AG04450 (cell line): ENCODE measurements at regions not wholly inside any gene's neighbourhood (a gene's known extent, or its start where the extent isn't known, plus 50 kb on each side); places are given as distances from the start of the nearest gene placed in this dataset.

Experiments
- CTCF ChIA-PET: fragments of 300-600, 350-600 bp; formaldehyde crosslinking; extraction: SDS; loops from one replicate; lab custom pipeline; 2022; ENCODE audit warnings: antibody characterized with exemption, inconsistent platforms; lab: Charles Lee
- POLR2A ChIA-PET: fragments of 350-600 bp; formaldehyde crosslinking; extraction: SDS; loops from one replicate; lab custom pipeline; 2021; ENCODE audit warnings: antibody characterized with exemption, inconsistent platforms; lab: Yijun Ruan, JAX
- DNase-seq: peaks from one replicate; pipeline ENCODE4 v3.0.0-alpha.2; 2011; ENCODE audit warnings: low read depth, low spot score
- H3K27ac ChIP-seq: one replicate; pipeline ENCODE4 v1.5.1; 2012; ENCODE audit warnings: low read depth, low read length, control low read depth
- H3K27me3 ChIP-seq: one replicate; pipeline ENCODE4 v1.6.0; 2012; ENCODE audit warnings: low read length; ENCODE audit not compliant: control insufficient read depth, insufficient read depth
- H3K4me3 ChIP-seq: 2 replicates; pipeline ENCODE4 v1.5.1; 2011; ENCODE audit warnings: mild to moderate bottlenecking, low read depth, low read length, control low read depth
- H3K9me3 ChIP-seq: 2 replicates; pipeline ENCODE4 v1.5.1; 2012; ENCODE audit warnings: low read length; ENCODE audit not compliant: control insufficient read depth, insufficient read depth
- CTCF ChIP-seq: IDR thresholded peaks from 2 replicates; pipeline ENCODE4 v1.5.1; 2011; ENCODE audit warnings: low read depth, low read length, control low read depth, inconsistent platforms

- TF ChIP-seq CTCF = no peak
- Histone ChIP-seq H3K27ac (no peak overlapping the region), H3K4me3 (no peak overlapping the region), H3K27me3 (no peaks in the 10 kb centered on the region), H3K9me3 (no peaks in the 10 kb centered on the region; the same call in 1 of the 2 replicates)
- CTCF ChIA-PET = no interaction called here
- POLR2A ChIA-PET = no interaction called here
- no peak for DNase-seq
Measured at GRCh38 chr5:92748072-92748676, 832.8 kb downstream of the NR2F1-AS1 start.

- ChIA-PET CTCF (no interaction called here), POLR2A (no interaction called here)
- Histone ChIP-seq H3K4me3 (no peak overlapping the region), H3K9me3 (no peaks in the 10 kb centered on the region), H3K27me3 (no peaks in the 10 kb centered on the region), H3K27ac (no peak overlapping the region)
- no peak for TF ChIP-seq CTCF
- no peak for DNase-seq
Measured at GRCh38 chr5:92741906-92742305, 839.1 kb downstream of the NR2F1-AS1 start.

DNA sequence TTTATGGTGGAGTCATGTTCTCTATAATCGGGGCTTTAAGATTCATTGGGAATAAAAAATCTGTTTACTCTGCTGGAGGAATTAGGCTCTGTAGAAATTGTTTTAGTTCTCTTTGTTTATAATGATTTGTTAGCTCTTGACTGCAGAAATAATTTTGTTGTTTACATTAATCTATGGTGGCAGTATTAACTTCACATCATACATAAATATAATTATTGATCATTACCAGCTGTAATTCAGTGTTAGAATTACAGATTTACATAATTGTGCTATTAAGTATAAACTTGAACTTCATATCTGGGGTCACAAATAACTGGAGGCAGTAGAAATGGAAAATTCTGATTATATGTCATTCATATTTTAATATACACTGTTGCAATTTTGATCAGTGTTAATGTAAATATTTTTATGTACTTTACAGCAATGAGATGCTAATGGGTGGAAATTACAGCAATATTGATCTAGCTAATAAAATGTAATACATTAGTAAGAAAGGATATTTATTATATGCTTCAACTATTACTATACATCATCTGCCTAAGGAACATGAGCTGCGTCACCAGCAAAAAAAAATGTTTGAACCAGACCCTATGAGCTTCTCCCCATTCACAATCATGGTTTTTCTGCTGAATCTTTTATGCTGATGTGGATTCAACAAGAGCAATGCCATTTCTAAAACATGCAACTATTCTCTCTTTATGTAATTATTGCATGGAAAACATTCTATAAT, 846.6 kb downstream of the NR2F1-AS1 start:
- DNase-seq = no peak
- CTCF ChIA-PET = no interaction called here
- TF ChIP-seq CTCF = no peak
- Histone ChIP-seq H3K9me3 (no peaks in the 10 kb centered on the region), H3K4me3 (no peak overlapping the region), H3K27ac (no peak overlapping the region), H3K27me3 (no peaks in the 10 kb centered on the region)
- POLR2A ChIA-PET = no interaction called here

- H3K4me3 ChIP-seq = no peak overlapping the region
- no peak for TF ChIP-seq CTCF
Measured at GRCh38 chr5:92730486-92730885, 850.5 kb downstream of the NR2F1-AS1 start.

GRCh38 chr5:92729088-92729487, 851.9 kb downstream of the NR2F1-AS1 start:
- Histone ChIP-seq H3K27ac (no peak overlapping the region), H3K27me3 (no peaks in the 10 kb centered on the region), H3K4me3 (no peak overlapping the region), H3K9me3 (no peaks in the 10 kb centered on the region)
- ChIA-PET CTCF (no interaction called here), POLR2A (no interaction called here)
- no peak for DNase-seq
- no peak for TF ChIP-seq CTCF

More at GRCh38 chr5:92730486-92730885, 850.5 kb downstream of the NR2F1-AS1 start:
- H3K9me3 ChIP-seq = no peaks in the 10 kb centered on the region
- ChIA-PET CTCF (no interaction called here), POLR2A (no interaction called here)
- H3K27ac ChIP-seq = no peak overlapping the region
- DNase-seq = no peak
- H3K27me3 ChIP-seq = no peaks in the 10 kb centered on the region
